IMR-90 (cell line): ENCODE measurements at regions not wholly inside any gene's neighbourhood (a gene's known extent, or its start where the extent isn't known, plus 50 kb on each side); places are given as distances from the start of the nearest gene placed in this dataset.

Experiments used
- ATAC-seq: fragments of 200-7000 bp; cut with Tn5 transposase; 2 replicates; pipeline ENCODE4 v1.9.1; 2020; ENCODE audit warnings: low read depth, mild to moderate bottlenecking, moderate library complexity
- BruUV-seq: library from RNA; stranded (reverse); fragments of 400-500 nt; replicated peaks from 2 replicates; lab custom pipeline; 2021; lab: Mats Ljungman, UMichigan
- CTCF ChIA-PET: fragments of 300-600 bp; formaldehyde crosslinking; extraction: SDS; loops from one replicate; lab custom pipeline; 2021; ENCODE audit warnings: antibody characterized with exemption; lab: Yijun Ruan, JAX
- POLR2A ChIA-PET: fragments of 300-600 bp; sonication (Branson Sonifier 250); formaldehyde crosslinking; loops from one replicate; lab custom pipeline; 2022; ENCODE audit warnings: antibody characterized with exemption; ENCODE audit not compliant: unreplicated experiment; lab: Charles Lee
- DNase-seq: peaks from one replicate; pipeline ENCODE4 v3.0.0; 2013
- H2AFZ ChIP-seq: replicated peaks from 2 replicates; pipeline ENCODE3; 2013; ENCODE audit warnings: low read length, mild to moderate bottlenecking; ENCODE audit not compliant: poor library complexity
- H2AK5ac ChIP-seq: 2 replicates; pipeline ENCODE4 v1.6.1; 2013; ENCODE audit warnings: low read depth, low read length, inconsistent platforms
- H2AK9ac ChIP-seq: replicated peaks from 2 replicates; pipeline ENCODE3; 2013; ENCODE audit warnings: mild to moderate bottlenecking, low read depth, low read length, moderate library complexity; ENCODE audit not compliant: poor library complexity
- H2BK120ac ChIP-seq: 2 replicates; pipeline ENCODE4 v1.6.1; 2013; ENCODE audit warnings: low read depth, low read length, inconsistent platforms
- H2BK15ac ChIP-seq: 3 replicates; pipeline ENCODE4 v1.6.1; 2013; ENCODE audit warnings: low read depth, low read length, inconsistent platforms
- H2BK20ac ChIP-seq: 2 replicates; pipeline ENCODE4 v1.6.1; 2013; ENCODE audit warnings: low read depth, mild to moderate bottlenecking, inconsistent platforms, low read length, moderate library complexity
- H2BK5ac ChIP-seq: 2 replicates; pipeline ENCODE4 v1.6.1; 2013; ENCODE audit warnings: mild to moderate bottlenecking, low read depth, low read length, inconsistent platforms; ENCODE audit not compliant: poor library complexity, severe bottlenecking
- H3K14ac ChIP-seq: replicated peaks from 2 replicates; pipeline ENCODE4 v1.6.1; 2013; ENCODE audit warnings: low read depth, low read length, inconsistent platforms
- H3K18ac ChIP-seq: 2 replicates; pipeline ENCODE4 v1.6.1; 2013; ENCODE audit warnings: low read depth, low read length, control low read depth
- H3K23ac ChIP-seq: 2 replicates; pipeline ENCODE4 v1.6.1; 2013; ENCODE audit warnings: low read depth, low read length, inconsistent platforms
- H3K27ac ChIP-seq: 2 replicates; pipeline ENCODE4 v1.5.1; 2013; ENCODE audit warnings: mild to moderate bottlenecking, control low read depth, low read length; ENCODE audit not compliant: insufficient read depth
- H3K27me3 ChIP-seq: 2 replicates; pipeline ENCODE4 v1.6.1; 2013; ENCODE audit warnings: low read length; ENCODE audit not compliant: control insufficient read depth, insufficient read depth
- H3K36me3 ChIP-seq: 2 replicates; pipeline ENCODE4 v1.6.1; 2013; ENCODE audit warnings: low read length, mixed read lengths; ENCODE audit not compliant: control insufficient read depth, insufficient read depth
- H3K4ac ChIP-seq: 2 replicates; pipeline ENCODE4 v1.6.1; 2013; ENCODE audit warnings: low read depth, low read length, inconsistent platforms
- H3K4me1 ChIP-seq: 2 replicates; pipeline ENCODE4 v1.6.1; 2013; ENCODE audit warnings: low read length, mixed read lengths; ENCODE audit not compliant: control insufficient read depth, insufficient read depth
- H3K4me2 ChIP-seq: 2 replicates; pipeline ENCODE4 v1.6.1; 2013; ENCODE audit warnings: low read depth, mild to moderate bottlenecking, control low read depth, low read length, moderate library complexity
- H3K4me3 ChIP-seq: 2 replicates; pipeline ENCODE4 v1.5.1; 2013; ENCODE audit warnings: low read depth, mild to moderate bottlenecking, control low read depth, low read length, moderate library complexity; ENCODE audit not compliant: insufficient read depth
- H3K56ac ChIP-seq: 2 replicates; pipeline ENCODE4 v1.6.1; 2013; ENCODE audit warnings: low read length, inconsistent platforms; ENCODE audit not compliant: insufficient read depth; ENCODE audit errors: extremely low read depth
- H3K79me1 ChIP-seq, 2 experiments: 2 replicates each; pipeline ENCODE4 v1.6.1; 2013; ENCODE audit warnings: low read length in 2 of 2, inconsistent platforms in 1 of 2, low read depth in 1 of 2
- H3K9ac ChIP-seq: 2 replicates; pipeline ENCODE4 v1.6.1; 2013; ENCODE audit warnings: low read depth, low read length, control low read depth
- H3K9me1 ChIP-seq: 2 replicates; pipeline ENCODE4 v1.6.1; 2013; ENCODE audit warnings: low read length, inconsistent platforms; ENCODE audit not compliant: insufficient read depth
- H3K9me3 ChIP-seq: 2 replicates; pipeline ENCODE4 v1.6.1; 2013; ENCODE audit warnings: low read length; ENCODE audit not compliant: control insufficient read depth, insufficient read depth
- H4K20me1 ChIP-seq: 2 replicates; pipeline ENCODE4 v1.6.1; 2013; ENCODE audit warnings: low read length, inconsistent platforms; ENCODE audit not compliant: insufficient read depth
- H4K5ac ChIP-seq: 2 replicates; pipeline ENCODE4 v1.6.1; 2013; ENCODE audit warnings: mild to moderate bottlenecking, low read depth, low read length, control low read depth
- H4K8ac ChIP-seq, 2 experiments: 2 replicates each; pipeline ENCODE4 v1.6.1; 2013; ENCODE audit warnings: low read depth in 2 of 2, low read length in 2 of 2, control low read depth in 1 of 2, inconsistent platforms in 1 of 2
- H4K91ac ChIP-seq: 2 replicates; pipeline ENCODE4 v1.6.1; 2013; ENCODE audit warnings: low read depth, low read length, inconsistent platforms; ENCODE audit not compliant: insufficient read depth
- BHLHE40 ChIP-seq: fragments of 150-350 bp; IDR thresholded peaks from 2 replicates; pipeline ENCODE4 v1.6.1; 2016; ENCODE audit warnings: mild to moderate bottlenecking, low read depth, low read length
- MAZ ChIP-seq: IDR thresholded peaks from 2 replicates; pipeline ENCODE4 v1.6.1; 2012; ENCODE audit warnings: low read depth, mild to moderate bottlenecking, low read length, improper control_type of control experiment, moderate library complexity, borderline replicate concordance
- NFE2L2 ChIP-seq: fragments of 150-350 bp; IDR thresholded peaks from 2 replicates; pipeline ENCODE4 v1.6.1; 2016; ENCODE audit warnings: low read depth, mild to moderate bottlenecking, low read length
- POLR2A ChIP-seq: IDR thresholded peaks from 2 replicates; pipeline ENCODE4 v1.6.1; 2012; ENCODE audit warnings: mild to moderate bottlenecking, low read depth, low read length
- RAD21 ChIP-seq: IDR thresholded peaks from 2 replicates; pipeline ENCODE4 v1.6.1; 2012; ENCODE audit warnings: low read length, improper control_type of control experiment
- RCOR1 ChIP-seq: IDR thresholded peaks from 2 replicates; pipeline ENCODE4 v1.6.1; 2012; ENCODE audit warnings: mild to moderate bottlenecking, low read length, improper control_type of control experiment; ENCODE audit not compliant: insufficient replicate concordance
- RFX5 ChIP-seq: IDR thresholded peaks from 2 replicates; pipeline ENCODE4 v1.8.0; 2012; ENCODE audit warnings: low read depth, mild to moderate bottlenecking, low read length, moderate library complexity
- SMC3 ChIP-seq: fragments of 150-350 bp; IDR thresholded peaks from 2 replicates; pipeline ENCODE4 v1.6.1; 2016; ENCODE audit warnings: low read depth, mild to moderate bottlenecking, antibody characterized with exemption, low read length, moderate library complexity
- WGBS, 2 experiments: methylation state at CpG; one replicate each; pipeline versions ENCODE4 v1.1.5 to v1.1.7; 2013; ENCODE audit warnings: missing lambda C conversion rate in 2 of 2; ENCODE audit not compliant: insufficient read length in 1 of 2; ENCODE audit errors: extremely low coverage in 2 of 2; 5-methylcytosine and 5-hydroxymethylcytosine counted together
- dilution Hi-C: fragments of 300-500 bp; cut with HindIII; formaldehyde crosslinking; loops from one replicate; pipeline ENCODE4 v1.14.3; 2018; ENCODE audit warnings: low sequenced_read_pairs; ENCODE audit not compliant: unreplicated experiment
- in situ Hi-C: fragments of 300-500 bp; cut with MboI; formaldehyde crosslinking; loops from 3 replicates; pipeline ENCODE4 v1.14.3; 2019; ENCODE audit warnings: low sequenced_read_pairs, inconsistent platforms, mixed read lengths
- intact Hi-C: fragments of 100-400 bp; cut with micrococcal nuclease; formaldehyde crosslinking; loops from 2 replicates; pipeline ENCODE4 v1.10.0; 2022

DNA sequence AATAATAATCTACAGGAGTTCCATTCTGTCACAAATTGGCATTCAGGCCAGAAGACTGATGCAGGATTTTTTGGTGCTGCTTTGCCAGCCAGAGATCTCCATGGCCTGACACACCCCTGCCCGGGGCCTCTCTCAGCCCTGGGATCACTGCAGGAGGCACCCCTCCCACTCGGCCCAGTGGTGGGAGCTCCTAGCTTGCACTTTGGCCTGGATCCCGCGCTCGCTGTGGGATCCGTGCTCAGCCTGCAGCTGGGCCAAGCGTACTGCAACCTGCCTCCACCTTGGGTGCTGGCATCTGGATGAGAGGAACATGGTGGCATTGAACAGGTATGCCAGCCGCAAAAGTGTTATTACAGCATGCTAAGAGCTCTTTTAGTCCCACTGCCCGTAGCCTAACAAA is 656.7 kb upstream of the CCDC54 start:
- Histone ChIP-seq H3K14ac (no peak overlapping the region), H2BK5ac (no peak overlapping the region), H3K36me3 (no peaks in the 10 kb centered on the region), H2AK9ac (no peak overlapping the region), H3K4me2 (no peak overlapping the region), H2BK20ac (no peak overlapping the region), H3K18ac (no peak overlapping the region), H3K4me3 (no peak overlapping the region), H4K5ac (no peak overlapping the region), H4K20me1 (no peaks in the 10 kb centered on the region), H4K8ac (no peak overlapping the region), H2BK120ac (no peak overlapping the region), H4K91ac (no peak overlapping the region), H3K9me1 (no peaks in the 10 kb centered on the region), H3K27me3 (no peaks in the 10 kb centered on the region), H3K4me1 (peaks cover 1% of the 10 kb centered on the region; the same call in 1 of the 2 replicates), H2AFZ (no peak overlapping the region), H3K9ac (no peak overlapping the region), H3K56ac (no peak overlapping the region), H3K9me3 (peaks cover 2% of the 10 kb centered on the region; the same call in 1 of the 2 replicates), H3K79me1 (no peaks in the 10 kb centered on the region), H3K27ac (no peak overlapping the region), H3K23ac (no peak overlapping the region), H2BK15ac (no peak overlapping the region), H3K4ac (no peak overlapping the region; the same call in 1 of the 2 replicates), H2AK5ac (no peak overlapping the region)
- ChIA-PET CTCF (interaction anchor here (0.7 kb wide), 1 partner anchor 344 kb away, joined by 3 read pairs; no protein-coding TSS in a partner anchor), POLR2A (no interaction called here)
- ATAC-seq (no peak), DNase-seq (no peak)
- in situ Hi-C loops: no loop called here
- dilution Hi-C loops: no loop called here
- BruUV-seq: no TSS peak
- WGBS, 2 experiments: 92% methylated on average over 2 of the region's 9 CpGs; no CpG with 5 or more reads in 1 of the 2 experiments
- intact Hi-C loops: no loop called here
- TF ChIP-seq BHLHE40: no peak
- TF ChIP-seq RCOR1: no peak
- TF ChIP-seq MAZ: no peak
- TF ChIP-seq NFE2L2: no peak
- TF ChIP-seq RFX5: no peak
- TF ChIP-seq RAD21: no peak
- TF ChIP-seq SMC3: no peak
- TF ChIP-seq POLR2A: no peak
